GM23338 (cell line): ENCODE measurements at regions not wholly inside any gene's neighbourhood (a gene's known extent, or its start where the extent isn't known, plus 50 kb on each side); places are given as distances from the start of the nearest gene placed in this dataset.

ENCODE experiments used
- CTCF ChIP-seq, 2 experiments: fragments of 200-600 bp in 1 of 2; sonication (generic) in 1 of 2; conservative IDR thresholded peaks; 2 replicates each; pipeline versions ENCODE4 v1.5.1 to v1.6.1; 2016 to 2017; ENCODE audit warnings: antibody characterized with exemption in 2 of 2, low read depth in 2 of 2, mild to moderate bottlenecking in 2 of 2, moderate library complexity in 1 of 2
- EZH2 ChIP-seq: fragments of 200-600 bp; sonication (generic); IDR thresholded peaks from one replicate; pipeline ENCODE4 v1.8.0; 2017; ENCODE audit warnings: antibody characterized with exemption, mild to moderate bottlenecking, low read depth; ENCODE audit not compliant: unreplicated experiment
- JUNB ChIP-seq: IDR thresholded peaks from one replicate; pipeline ENCODE4 v1.6.1; 2016; ENCODE audit warnings: antibody characterized with exemption; ENCODE audit not compliant: unreplicated experiment
- NANOG ChIP-seq: IDR thresholded peaks from 2 replicates; pipeline ENCODE4 v1.6.1; 2016; ENCODE audit warnings: antibody characterized with exemption, borderline replicate concordance
- POLR2AphosphoS5 ChIP-seq: IDR thresholded peaks from 2 replicates; pipeline ENCODE4 v1.6.1; 2016; ENCODE audit warnings: antibody characterized with exemption, low read depth
- REST ChIP-seq: IDR thresholded peaks from one replicate; pipeline ENCODE4 v1.6.1; 2018; ENCODE audit warnings: antibody characterized with exemption; ENCODE audit not compliant: unreplicated experiment
- ZNF331 ChIP-seq: fragments of 250-450 bp; sonication (Bioruptor Pico); IDR thresholded peaks from 2 replicates; pipeline ENCODE4 v1.5.0; 2020; ENCODE audit warnings: low read depth, mild to moderate bottlenecking, moderate library complexity

GRCh38 chr15:93705753-93706455 lies 525.5 kb upstream of the MCTP2 start:
- TF ChIP-seq POLR2AphosphoS5 (no peak), REST (no peak), CTCF (conservative IDR thresholded peaks at IDR 0.05; ENCODE audit: low read depth in 2 of 2) (no peak), EZH2 (no peak), ZNF331 (CRISPR knock-in tag) (no peak), NANOG (no peak), JUNB (no peak)
